22Rv1 (cell line): ENCODE measurements at regions not wholly inside any gene's neighbourhood (a gene's known extent, or its start where the extent isn't known, plus 50 kb on each side); places are given as distances from the start of the nearest gene placed in this dataset.

Experiments
- CTCF ChIP-seq: fragments of 450-650 bp; IDR thresholded peaks from 2 replicates; pipeline ENCODE4 v1.5.1; 2017; ENCODE audit warnings: mild to moderate bottlenecking
- ZFX ChIP-seq: fragments of 450-650 bp; IDR thresholded peaks from 2 replicates; pipeline ENCODE4 v1.6.1; 2017; ENCODE audit warnings: antibody characterized with exemption, borderline replicate concordance

DNA sequence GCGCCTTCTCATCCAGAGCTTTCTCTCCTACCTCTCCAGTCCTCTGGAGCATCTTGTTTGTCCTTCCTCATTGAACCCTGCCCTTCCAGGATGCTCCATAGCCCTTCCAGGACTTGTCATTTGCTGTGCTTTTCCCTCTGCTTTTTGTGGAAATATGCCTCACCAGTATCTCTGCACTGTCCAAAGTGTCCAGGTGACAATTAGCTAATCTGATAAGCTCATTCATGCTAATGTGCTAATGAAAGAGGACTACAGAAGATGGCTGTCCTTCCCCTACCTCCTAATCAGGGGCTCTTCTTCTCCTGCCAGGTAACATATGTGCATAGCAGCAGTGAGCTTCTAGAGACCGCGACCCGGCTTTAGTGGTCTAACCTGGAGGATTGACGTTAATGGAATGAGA, 58.4 kb upstream of the OTX2 start:
- TF ChIP-seq CTCF (no peak), ZFX (no peak)
